NB4 (cell line): ENCODE measurements at regions not wholly inside any gene's neighbourhood (a gene's known extent, or its start where the extent isn't known, plus 50 kb on each side); places are given as distances from the start of the nearest gene placed in this dataset.

Experiments used
- MYC ChIP-seq: IDR thresholded peaks from 2 replicates; pipeline ENCODE4 v1.6.1; 2011; ENCODE audit warnings: low read depth, low read length
- POLR2A ChIP-seq: IDR thresholded peaks from 2 replicates; pipeline ENCODE4 v1.6.1; 2011; ENCODE audit warnings: mild to moderate bottlenecking; ENCODE audit not compliant: insufficient read length; ENCODE audit errors: extremely low read depth
- TF ChIP-seq, protein P1 (sequence below): IDR thresholded peaks from one replicate; pipeline ENCODE4 v1.5.1; 2012; ENCODE audit warnings: low read depth, low read length
- TF ChIP-seq, protein P2 (sequence below): IDR thresholded peaks from 2 replicates; pipeline ENCODE4 v1.6.1; 2011; ENCODE audit warnings: low read depth, low read length

DNA sequence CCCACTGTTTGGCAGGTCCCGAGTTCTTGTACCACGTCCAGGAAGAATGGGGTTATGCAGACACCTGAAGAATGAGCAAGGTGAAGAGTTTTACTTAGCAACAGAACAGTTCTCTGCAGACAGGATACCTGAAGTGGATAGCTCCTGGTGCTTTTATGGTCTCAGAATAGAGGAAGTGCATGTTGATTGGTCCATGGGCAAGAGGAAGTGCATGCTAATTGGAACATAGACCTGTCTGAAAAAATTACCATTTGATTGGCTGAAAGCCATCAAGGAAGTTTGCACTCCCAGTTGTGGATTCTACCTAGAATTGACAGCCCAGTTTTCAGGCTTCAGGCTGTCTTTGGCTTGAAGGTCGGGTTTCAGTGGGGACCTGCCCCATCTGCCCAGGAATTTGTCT is 887.5 kb downstream of the FAT4 start:
- TF ChIP-seq, protein P1, sequence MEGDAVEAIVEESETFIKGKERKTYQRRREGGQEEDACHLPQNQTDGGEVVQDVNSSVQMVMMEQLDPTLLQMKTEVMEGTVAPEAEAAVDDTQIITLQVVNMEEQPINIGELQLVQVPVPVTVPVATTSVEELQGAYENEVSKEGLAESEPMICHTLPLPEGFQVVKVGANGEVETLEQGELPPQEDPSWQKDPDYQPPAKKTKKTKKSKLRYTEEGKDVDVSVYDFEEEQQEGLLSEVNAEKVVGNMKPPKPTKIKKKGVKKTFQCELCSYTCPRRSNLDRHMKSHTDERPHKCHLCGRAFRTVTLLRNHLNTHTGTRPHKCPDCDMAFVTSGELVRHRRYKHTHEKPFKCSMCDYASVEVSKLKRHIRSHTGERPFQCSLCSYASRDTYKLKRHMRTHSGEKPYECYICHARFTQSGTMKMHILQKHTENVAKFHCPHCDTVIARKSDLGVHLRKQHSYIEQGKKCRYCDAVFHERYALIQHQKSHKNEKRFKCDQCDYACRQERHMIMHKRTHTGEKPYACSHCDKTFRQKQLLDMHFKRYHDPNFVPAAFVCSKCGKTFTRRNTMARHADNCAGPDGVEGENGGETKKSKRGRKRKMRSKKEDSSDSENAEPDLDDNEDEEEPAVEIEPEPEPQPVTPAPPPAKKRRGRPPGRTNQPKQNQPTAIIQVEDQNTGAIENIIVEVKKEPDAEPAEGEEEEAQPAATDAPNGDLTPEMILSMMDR = no peak
- TF ChIP-seq POLR2A (no peak), MYC (no peak)
- TF ChIP-seq, protein P2, sequence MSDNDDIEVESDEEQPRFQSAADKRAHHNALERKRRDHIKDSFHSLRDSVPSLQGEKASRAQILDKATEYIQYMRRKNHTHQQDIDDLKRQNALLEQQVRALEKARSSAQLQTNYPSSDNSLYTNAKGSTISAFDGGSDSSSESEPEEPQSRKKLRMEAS = no peak
